Astrocyte (in vitro differentiated cells and primary cell): ENCODE measurements at regions not wholly inside any gene's neighbourhood (a gene's known extent, or its start where the extent isn't known, plus 50 kb on each side); places are given as distances from the start of the nearest gene placed in this dataset.

Experiments used
- DNase-seq: peaks from one replicate; pipeline ENCODE4 v3.0.0-alpha.2; 2010; ENCODE audit warnings: low read depth
- FAIRE-seq: peaks from 2 replicates; lab custom pipeline; 2011; peaks lifted over from hg19 to GRCh38; lab: Jason Lieb, UNC
- H2AFZ ChIP-seq: 2 replicates; pipeline ENCODE4 v1.6.0; 2012; ENCODE audit warnings: low read depth, low read length, inconsistent platforms
- H3K27ac ChIP-seq: 2 replicates; pipeline ENCODE4 v1.5.1; 2011; ENCODE audit warnings: low read depth, low read length, inconsistent platforms
- H3K27me3 ChIP-seq: 2 replicates; pipeline ENCODE4 v1.6.0; 2011; ENCODE audit warnings: low read length, inconsistent platforms; ENCODE audit not compliant: insufficient read depth
- H3K36me3 ChIP-seq: 2 replicates; pipeline ENCODE4 v1.5.1; 2011; ENCODE audit warnings: low read length, inconsistent platforms; ENCODE audit not compliant: insufficient read depth
- H3K4me1 ChIP-seq: 2 replicates; pipeline ENCODE4 v1.5.1; 2011; ENCODE audit warnings: low read length, inconsistent platforms; ENCODE audit not compliant: insufficient read depth
- H3K4me2 ChIP-seq: 2 replicates; pipeline ENCODE4 v1.6.0; 2012; ENCODE audit warnings: low read length, inconsistent platforms
- H3K4me3 ChIP-seq: 2 replicates; pipeline ENCODE4 v1.5.1; 2011; ENCODE audit warnings: low read depth, mild to moderate bottlenecking, low read length, inconsistent platforms; ENCODE audit not compliant: insufficient read depth
- H3K79me2 ChIP-seq: 2 replicates; pipeline ENCODE4 v1.6.0; 2012; ENCODE audit warnings: mild to moderate bottlenecking, low read length, inconsistent platforms; ENCODE audit not compliant: insufficient read depth
- H3K9ac ChIP-seq: 2 replicates; pipeline ENCODE4 v1.6.0; 2012; ENCODE audit warnings: mild to moderate bottlenecking, low read length, inconsistent platforms
- H3K9me3 ChIP-seq: 2 replicates; pipeline ENCODE4 v1.5.1; 2012; ENCODE audit warnings: low read depth, mild to moderate bottlenecking, low read length, inconsistent platforms; ENCODE audit not compliant: insufficient read depth
- H4K20me1 ChIP-seq: 2 replicates; pipeline ENCODE4 v1.6.0; 2012; ENCODE audit warnings: low read length, inconsistent platforms; ENCODE audit not compliant: insufficient read depth
- H3K27ac Mint-ChIP-seq: one replicate; pipeline ENCODE4 v1.8.0; 2021; ENCODE audit warnings: mild to moderate bottlenecking, mixed read lengths; ENCODE audit not compliant: unreplicated experiment
- H3K27me3 Mint-ChIP-seq: one replicate; pipeline ENCODE4 v1.8.0; 2021; ENCODE audit warnings: low read depth, mixed read lengths; ENCODE audit not compliant: unreplicated experiment
- H3K36me3 Mint-ChIP-seq: one replicate; pipeline ENCODE4 v1.8.0; 2021; ENCODE audit warnings: low read depth, mixed read lengths; ENCODE audit not compliant: unreplicated experiment
- H3K4me1 Mint-ChIP-seq: one replicate; pipeline ENCODE4 v1.8.0; 2021; ENCODE audit warnings: low read depth, mixed read lengths; ENCODE audit not compliant: unreplicated experiment
- H3K4me3 Mint-ChIP-seq: one replicate; pipeline ENCODE4 v1.8.0; 2021; ENCODE audit warnings: mild to moderate bottlenecking, moderate library complexity, mixed read lengths; ENCODE audit not compliant: unreplicated experiment
- H3K9me3 Mint-ChIP-seq: one replicate; pipeline ENCODE4 v1.8.0; 2021; ENCODE audit warnings: mild to moderate bottlenecking, mixed read lengths; ENCODE audit not compliant: unreplicated experiment
- EZH2 ChIP-seq: IDR thresholded peaks from 2 replicates; pipeline ENCODE4 v1.6.1; 2012; ENCODE audit warnings: mild to moderate bottlenecking, low read length, inconsistent platforms; ENCODE audit not compliant: insufficient read depth
- TF ChIP-seq, protein P1 (sequence below): IDR thresholded peaks from 2 replicates; pipeline ENCODE4 v1.5.1; 2011; ENCODE audit warnings: low read depth, mild to moderate bottlenecking, inconsistent platforms, low read length, moderate library complexity; ENCODE audit not compliant: insufficient read depth

- Histone ChIP-seq H3K27me3 (no peaks in the 10 kb centered on the region), H3K4me1 (no peaks in the 10 kb centered on the region), H3K4me2 (no peak overlapping the region), H3K36me3 (no peaks in the 10 kb centered on the region), H3K9me3 (no peaks in the 10 kb centered on the region), H3K27ac (no peak overlapping the region), H3K79me2 (no peaks in the 10 kb centered on the region), H2AFZ (no peak overlapping the region), H3K4me3 (no peak overlapping the region), H4K20me1 (no peaks in the 10 kb centered on the region), H3K9ac (no peak overlapping the region)
- H3K27ac Mint-ChIP-seq = no peak overlapping the region
- TF ChIP-seq, protein P1, sequence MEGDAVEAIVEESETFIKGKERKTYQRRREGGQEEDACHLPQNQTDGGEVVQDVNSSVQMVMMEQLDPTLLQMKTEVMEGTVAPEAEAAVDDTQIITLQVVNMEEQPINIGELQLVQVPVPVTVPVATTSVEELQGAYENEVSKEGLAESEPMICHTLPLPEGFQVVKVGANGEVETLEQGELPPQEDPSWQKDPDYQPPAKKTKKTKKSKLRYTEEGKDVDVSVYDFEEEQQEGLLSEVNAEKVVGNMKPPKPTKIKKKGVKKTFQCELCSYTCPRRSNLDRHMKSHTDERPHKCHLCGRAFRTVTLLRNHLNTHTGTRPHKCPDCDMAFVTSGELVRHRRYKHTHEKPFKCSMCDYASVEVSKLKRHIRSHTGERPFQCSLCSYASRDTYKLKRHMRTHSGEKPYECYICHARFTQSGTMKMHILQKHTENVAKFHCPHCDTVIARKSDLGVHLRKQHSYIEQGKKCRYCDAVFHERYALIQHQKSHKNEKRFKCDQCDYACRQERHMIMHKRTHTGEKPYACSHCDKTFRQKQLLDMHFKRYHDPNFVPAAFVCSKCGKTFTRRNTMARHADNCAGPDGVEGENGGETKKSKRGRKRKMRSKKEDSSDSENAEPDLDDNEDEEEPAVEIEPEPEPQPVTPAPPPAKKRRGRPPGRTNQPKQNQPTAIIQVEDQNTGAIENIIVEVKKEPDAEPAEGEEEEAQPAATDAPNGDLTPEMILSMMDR = no peak
- TF ChIP-seq EZH2 = no peak
- H3K4me1 Mint-ChIP-seq = no peaks in the 10 kb centered on the region
- peaks cover 2% of the 10 kb centered on the region for H3K9me3 Mint-ChIP-seq
- H3K4me3 Mint-ChIP-seq = no peak overlapping the region
- FAIRE-seq (no peak), DNase-seq (no peak)
- no peaks in the 10 kb centered on the region for H3K27me3 Mint-ChIP-seq
- no peaks in the 10 kb centered on the region for H3K36me3 Mint-ChIP-seq
Measured at GRCh38 chr2:221883976-221884375, 311.9 kb upstream of the EPHA4 start.

DNA sequence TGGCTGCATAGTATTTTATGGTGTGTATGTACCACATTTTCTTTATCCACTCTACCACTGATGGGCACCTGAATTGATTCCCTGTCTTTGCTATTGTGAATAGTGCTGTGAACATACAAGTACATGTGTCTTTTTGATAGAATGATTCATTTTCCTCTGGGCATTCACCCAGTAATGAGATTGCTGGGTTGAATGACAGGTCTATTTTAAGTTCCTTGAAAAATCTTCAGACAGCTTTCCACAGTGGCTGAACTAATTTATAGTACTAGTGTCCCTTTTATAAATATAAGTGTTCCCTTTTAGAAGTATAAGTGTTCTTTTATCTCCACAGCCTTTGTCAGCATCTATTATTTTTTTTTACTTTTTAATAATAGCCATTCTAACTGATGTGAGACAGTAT, 303.9 kb upstream of the EPHA4 start:
- Mint-ChIP-seq H3K27me3 (no peaks in the 10 kb centered on the region), H3K36me3 (no peaks in the 10 kb centered on the region), H3K4me1 (no peaks in the 10 kb centered on the region), H3K9me3 (no peaks in the 10 kb centered on the region), H3K4me3 (no peak overlapping the region), H3K27ac (no peak overlapping the region)
- no peaks in the 10 kb centered on the region for H3K27me3 ChIP-seq
- no peak overlapping the region for H2AFZ ChIP-seq
- no peak overlapping the region for H3K27ac ChIP-seq
- no peaks in the 10 kb centered on the region for H4K20me1 ChIP-seq
- no peak for FAIRE-seq
- no peak overlapping the region for H3K4me3 ChIP-seq
- DNase-seq = no peak
- no peak overlapping the region for H3K4me2 ChIP-seq
- H3K79me2 ChIP-seq = no peaks in the 10 kb centered on the region
- no peak for TF ChIP-seq EZH2
- TF ChIP-seq, protein P1 = no peak
- no peaks in the 10 kb centered on the region for H3K36me3 ChIP-seq
- no peaks in the 10 kb centered on the region for H3K9me3 ChIP-seq
- no peak overlapping the region for H3K9ac ChIP-seq
- no peaks in the 10 kb centered on the region for H3K4me1 ChIP-seq

- FAIRE-seq = no peak
- Mint-ChIP-seq H3K36me3 (no peaks in the 10 kb centered on the region), H3K4me1 (no peaks in the 10 kb centered on the region), H3K9me3 (no peaks in the 10 kb centered on the region), H3K27ac (no peak overlapping the region), H3K27me3 (no peaks in the 10 kb centered on the region), H3K4me3 (no peak overlapping the region)
- Histone ChIP-seq H3K27ac (no peak overlapping the region), H3K9ac (no peak overlapping the region), H3K27me3 (no peaks in the 10 kb centered on the region), H3K9me3 (no peaks in the 10 kb centered on the region), H4K20me1 (no peaks in the 10 kb centered on the region), H3K4me3 (no peak overlapping the region), H3K36me3 (no peaks in the 10 kb centered on the region), H3K4me2 (no peak overlapping the region), H3K79me2 (no peaks in the 10 kb centered on the region), H3K4me1 (no peaks in the 10 kb centered on the region), H2AFZ (no peak overlapping the region)
- TF ChIP-seq, protein P1 = no peak
- no peak for TF ChIP-seq EZH2
- no peak for DNase-seq
Measured at GRCh38 chr2:221874444-221874843, 302.3 kb upstream of the EPHA4 start.
